IMR-90 (cell line): ENCODE measurements at regions not wholly inside any gene's neighbourhood (a gene's known extent, or its start where the extent isn't known, plus 50 kb on each side); places are given as distances from the start of the nearest gene placed in this dataset.

Experiments
- ATAC-seq: fragments of 200-7000 bp; cut with Tn5 transposase; 2 replicates; pipeline ENCODE4 v1.9.1; 2020; ENCODE audit warnings: low read depth, mild to moderate bottlenecking, moderate library complexity
- BruUV-seq: library from RNA; stranded (reverse); fragments of 400-500 nt; replicated peaks from 2 replicates; lab custom pipeline; 2021; lab: Mats Ljungman, UMichigan
- CTCF ChIA-PET: fragments of 300-600 bp; formaldehyde crosslinking; extraction: SDS; loops from one replicate; lab custom pipeline; 2021; ENCODE audit warnings: antibody characterized with exemption; lab: Yijun Ruan, JAX
- POLR2A ChIA-PET: fragments of 300-600 bp; sonication (Branson Sonifier 250); formaldehyde crosslinking; loops from one replicate; lab custom pipeline; 2022; ENCODE audit warnings: antibody characterized with exemption; ENCODE audit not compliant: unreplicated experiment; lab: Charles Lee
- DNase-seq: peaks from one replicate; pipeline ENCODE4 v3.0.0; 2013
- H2AFZ ChIP-seq: replicated peaks from 2 replicates; pipeline ENCODE3; 2013; ENCODE audit warnings: low read length, mild to moderate bottlenecking; ENCODE audit not compliant: poor library complexity
- H2AK5ac ChIP-seq: 2 replicates; pipeline ENCODE4 v1.6.1; 2013; ENCODE audit warnings: low read depth, low read length, inconsistent platforms
- H2AK9ac ChIP-seq: replicated peaks from 2 replicates; pipeline ENCODE3; 2013; ENCODE audit warnings: mild to moderate bottlenecking, low read depth, low read length, moderate library complexity; ENCODE audit not compliant: poor library complexity
- H2BK120ac ChIP-seq: 2 replicates; pipeline ENCODE4 v1.6.1; 2013; ENCODE audit warnings: low read depth, low read length, inconsistent platforms
- H2BK15ac ChIP-seq: 3 replicates; pipeline ENCODE4 v1.6.1; 2013; ENCODE audit warnings: low read depth, low read length, inconsistent platforms
- H2BK20ac ChIP-seq: 2 replicates; pipeline ENCODE4 v1.6.1; 2013; ENCODE audit warnings: low read depth, mild to moderate bottlenecking, inconsistent platforms, low read length, moderate library complexity
- H2BK5ac ChIP-seq: 2 replicates; pipeline ENCODE4 v1.6.1; 2013; ENCODE audit warnings: mild to moderate bottlenecking, low read depth, low read length, inconsistent platforms; ENCODE audit not compliant: poor library complexity, severe bottlenecking
- H3K14ac ChIP-seq: replicated peaks from 2 replicates; pipeline ENCODE4 v1.6.1; 2013; ENCODE audit warnings: low read depth, low read length, inconsistent platforms
- H3K18ac ChIP-seq: 2 replicates; pipeline ENCODE4 v1.6.1; 2013; ENCODE audit warnings: low read depth, low read length, control low read depth
- H3K23ac ChIP-seq: 2 replicates; pipeline ENCODE4 v1.6.1; 2013; ENCODE audit warnings: low read depth, low read length, inconsistent platforms
- H3K27ac ChIP-seq: 2 replicates; pipeline ENCODE4 v1.5.1; 2013; ENCODE audit warnings: mild to moderate bottlenecking, control low read depth, low read length; ENCODE audit not compliant: insufficient read depth
- H3K27me3 ChIP-seq: 2 replicates; pipeline ENCODE4 v1.6.1; 2013; ENCODE audit warnings: low read length; ENCODE audit not compliant: control insufficient read depth, insufficient read depth
- H3K36me3 ChIP-seq: 2 replicates; pipeline ENCODE4 v1.6.1; 2013; ENCODE audit warnings: low read length, mixed read lengths; ENCODE audit not compliant: control insufficient read depth, insufficient read depth
- H3K4ac ChIP-seq: 2 replicates; pipeline ENCODE4 v1.6.1; 2013; ENCODE audit warnings: low read depth, low read length, inconsistent platforms
- H3K4me1 ChIP-seq: 2 replicates; pipeline ENCODE4 v1.6.1; 2013; ENCODE audit warnings: low read length, mixed read lengths; ENCODE audit not compliant: control insufficient read depth, insufficient read depth
- H3K4me2 ChIP-seq: 2 replicates; pipeline ENCODE4 v1.6.1; 2013; ENCODE audit warnings: low read depth, mild to moderate bottlenecking, control low read depth, low read length, moderate library complexity
- H3K4me3 ChIP-seq: 2 replicates; pipeline ENCODE4 v1.5.1; 2013; ENCODE audit warnings: low read depth, mild to moderate bottlenecking, control low read depth, low read length, moderate library complexity; ENCODE audit not compliant: insufficient read depth
- H3K56ac ChIP-seq: 2 replicates; pipeline ENCODE4 v1.6.1; 2013; ENCODE audit warnings: low read length, inconsistent platforms; ENCODE audit not compliant: insufficient read depth; ENCODE audit errors: extremely low read depth
- H3K79me1 ChIP-seq, 2 experiments: 2 replicates each; pipeline ENCODE4 v1.6.1; 2013; ENCODE audit warnings: low read length in 2 of 2, inconsistent platforms in 1 of 2, low read depth in 1 of 2
- H3K9ac ChIP-seq: 2 replicates; pipeline ENCODE4 v1.6.1; 2013; ENCODE audit warnings: low read depth, low read length, control low read depth
- H3K9me1 ChIP-seq: 2 replicates; pipeline ENCODE4 v1.6.1; 2013; ENCODE audit warnings: low read length, inconsistent platforms; ENCODE audit not compliant: insufficient read depth
- H3K9me3 ChIP-seq: 2 replicates; pipeline ENCODE4 v1.6.1; 2013; ENCODE audit warnings: low read length; ENCODE audit not compliant: control insufficient read depth, insufficient read depth
- H4K20me1 ChIP-seq: 2 replicates; pipeline ENCODE4 v1.6.1; 2013; ENCODE audit warnings: low read length, inconsistent platforms; ENCODE audit not compliant: insufficient read depth
- H4K5ac ChIP-seq: 2 replicates; pipeline ENCODE4 v1.6.1; 2013; ENCODE audit warnings: mild to moderate bottlenecking, low read depth, low read length, control low read depth
- H4K8ac ChIP-seq, 2 experiments: 2 replicates each; pipeline ENCODE4 v1.6.1; 2013; ENCODE audit warnings: low read depth in 2 of 2, low read length in 2 of 2, control low read depth in 1 of 2, inconsistent platforms in 1 of 2
- H4K91ac ChIP-seq: 2 replicates; pipeline ENCODE4 v1.6.1; 2013; ENCODE audit warnings: low read depth, low read length, inconsistent platforms; ENCODE audit not compliant: insufficient read depth
- BHLHE40 ChIP-seq: fragments of 150-350 bp; IDR thresholded peaks from 2 replicates; pipeline ENCODE4 v1.6.1; 2016; ENCODE audit warnings: mild to moderate bottlenecking, low read depth, low read length
- CEBPB ChIP-seq: IDR thresholded peaks from 2 replicates; pipeline ENCODE4 v1.6.1; 2012; ENCODE audit warnings: low read depth, low read length, improper control_type of control experiment
- CHD1 ChIP-seq: IDR thresholded peaks from 2 replicates; pipeline ENCODE4 v1.6.1; 2012; ENCODE audit warnings: low read depth, low read length, improper control_type of control experiment
- CTCF ChIP-seq: conservative IDR thresholded peaks from 2 replicates; pipeline ENCODE4 v1.5.1; 2012; ENCODE audit warnings: mild to moderate bottlenecking, low read depth, low read length, improper control_type of control experiment
- ELK1 ChIP-seq: fragments of 150-350 bp; IDR thresholded peaks from 2 replicates; pipeline ENCODE4 v1.6.1; 2016; ENCODE audit warnings: low read depth, mild to moderate bottlenecking, low read length, moderate library complexity, borderline replicate concordance
- FOS ChIP-seq: fragments of 150-350 bp; IDR thresholded peaks from 2 replicates; pipeline ENCODE4 v1.6.1; 2016; ENCODE audit warnings: low read depth, low read length
- MAFK ChIP-seq: IDR thresholded peaks from 2 replicates; pipeline ENCODE4 v1.6.1; 2012; ENCODE audit warnings: low read depth, low read length, improper control_type of control experiment
- MAZ ChIP-seq: IDR thresholded peaks from 2 replicates; pipeline ENCODE4 v1.6.1; 2012; ENCODE audit warnings: low read depth, mild to moderate bottlenecking, low read length, improper control_type of control experiment, moderate library complexity, borderline replicate concordance
- MXI1 ChIP-seq: IDR thresholded peaks from 2 replicates; pipeline ENCODE4 v1.6.1; 2012; ENCODE audit warnings: low read depth, mild to moderate bottlenecking, low read length, moderate library complexity, borderline replicate concordance
- NFE2L2 ChIP-seq: fragments of 150-350 bp; IDR thresholded peaks from 2 replicates; pipeline ENCODE4 v1.6.1; 2016; ENCODE audit warnings: low read depth, mild to moderate bottlenecking, low read length
- POLR2A ChIP-seq: IDR thresholded peaks from 2 replicates; pipeline ENCODE4 v1.6.1; 2012; ENCODE audit warnings: mild to moderate bottlenecking, low read depth, low read length
- RAD21 ChIP-seq: IDR thresholded peaks from 2 replicates; pipeline ENCODE4 v1.6.1; 2012; ENCODE audit warnings: low read length, improper control_type of control experiment
- RCOR1 ChIP-seq: IDR thresholded peaks from 2 replicates; pipeline ENCODE4 v1.6.1; 2012; ENCODE audit warnings: mild to moderate bottlenecking, low read length, improper control_type of control experiment; ENCODE audit not compliant: insufficient replicate concordance
- RFX5 ChIP-seq: IDR thresholded peaks from 2 replicates; pipeline ENCODE4 v1.8.0; 2012; ENCODE audit warnings: low read depth, mild to moderate bottlenecking, low read length, moderate library complexity
- SMC3 ChIP-seq: fragments of 150-350 bp; IDR thresholded peaks from 2 replicates; pipeline ENCODE4 v1.6.1; 2016; ENCODE audit warnings: low read depth, mild to moderate bottlenecking, antibody characterized with exemption, low read length, moderate library complexity
- USF2 ChIP-seq: fragments of 150-350 bp; IDR thresholded peaks from 2 replicates; pipeline ENCODE4 v1.6.1; 2017; ENCODE audit warnings: mild to moderate bottlenecking, antibody characterized with exemption, low read length, low read depth
- WGBS, 2 experiments: methylation state at CpG; one replicate each; pipeline versions ENCODE4 v1.1.5 to v1.1.7; 2013; ENCODE audit warnings: missing lambda C conversion rate in 2 of 2; ENCODE audit not compliant: insufficient read length in 1 of 2; ENCODE audit errors: extremely low coverage in 2 of 2; 5-methylcytosine and 5-hydroxymethylcytosine counted together
- dilution Hi-C: fragments of 300-500 bp; cut with HindIII; formaldehyde crosslinking; loops from one replicate; pipeline ENCODE4 v1.14.3; 2018; ENCODE audit warnings: low sequenced_read_pairs; ENCODE audit not compliant: unreplicated experiment
- in situ Hi-C: fragments of 300-500 bp; cut with MboI; formaldehyde crosslinking; loops from 3 replicates; pipeline ENCODE4 v1.14.3; 2019; ENCODE audit warnings: low sequenced_read_pairs, inconsistent platforms, mixed read lengths
- intact Hi-C: fragments of 100-400 bp; cut with micrococcal nuclease; formaldehyde crosslinking; loops from 2 replicates; pipeline ENCODE4 v1.10.0; 2022

- CTCF ChIA-PET, result interaction anchor here (2.7 kb wide), 1 partner anchor 253 kb away, joined by 9 read pairs; no protein-coding TSS in a partner anchor
Measured at GRCh38 chrX:110413727-110414124, 55.1 kb downstream of the RTL9 start.

More at GRCh38 chrX:110413727-110414124, 55.1 kb downstream of the RTL9 start:
- TF ChIP-seq FOS, result no peak
- no peak for TF ChIP-seq RCOR1
- no peak for TF ChIP-seq ELK1
- no peak for TF ChIP-seq MXI1
- no peak for TF ChIP-seq NFE2L2
- TF ChIP-seq USF2, result no peak
- TF ChIP-seq MAZ, result no peak
- TF ChIP-seq MAFK, result no peak
- TF ChIP-seq RAD21, result no peak
- TF ChIP-seq CHD1, result no peak
- TF ChIP-seq CTCF, result no peak
- TF ChIP-seq POLR2A, result no peak
- no peak for TF ChIP-seq SMC3
- TF ChIP-seq CEBPB, result no peak
- TF ChIP-seq RFX5, result no peak
- TF ChIP-seq BHLHE40, result no peak
- no TSS peak for BruUV-seq
- Histone ChIP-seq H3K9ac (no peak overlapping the region), H3K14ac (no peak overlapping the region), H2BK120ac (no peak overlapping the region), H2AK5ac (no peak overlapping the region), H3K4me3 (no peak overlapping the region), H3K18ac (no peak overlapping the region), H3K56ac (no peak overlapping the region), H4K8ac (no peak overlapping the region), H4K91ac (no peak overlapping the region), H4K20me1 (no peaks in the 10 kb centered on the region), H3K79me1 (no peaks in the 10 kb centered on the region), H3K27me3 (peaks cover 4% of the 10 kb centered on the region; the same call in 1 of the 2 replicates), H3K36me3 (no peaks in the 10 kb centered on the region), H2BK5ac (no peak overlapping the region), H2BK15ac (no peak overlapping the region), H4K5ac (no peak overlapping the region), H3K4me2 (no peak overlapping the region), H3K9me3 (no peaks in the 10 kb centered on the region), H3K4ac (no peak overlapping the region), H2AFZ (no peak overlapping the region), H3K23ac (no peak overlapping the region), H3K27ac (no peak overlapping the region), H2BK20ac (no peak overlapping the region), H2AK9ac (peak overlapping the region; percentile 42), H3K4me1 (peaks cover 16% of the 10 kb centered on the region), H3K9me1 (peaks cover 10% of the 10 kb centered on the region; the same call in 1 of the 2 replicates)
- DNase-seq (no peak), ATAC-seq (no peak)
- dilution Hi-C loops (no loop called here), intact Hi-C loops (loop anchor here (1.0 to 10.0 kb wide), 5 partner anchors 253 to 929 kb away; partner anchors contain the start of genes GUCY2F and TMEM164), in situ Hi-C loops (loop anchor here (5.0 to 25.0 kb wide), 3 partner anchors 256 to 701 kb away; no protein-coding TSS in a partner anchor)
- WGBS, 2 experiments, result no CpG with 5 or more reads among the region's 1 CpG
- POLR2A ChIA-PET, result no interaction called here
